Putamen (tissue), 1 donor: ENCODE measurements at regions not wholly inside any gene's neighbourhood (a gene's known extent, or its start where the extent isn't known, plus 50 kb on each side); places are given as distances from the start of the nearest gene placed in this dataset.
A peak's percentile ranks its signal among the peaks of the same experiment; 100 is the strongest.

Experiments used
- DNase-seq: peaks from one replicate; pipeline ENCODE4 v3.0.0-alpha.2; 2016; ENCODE audit warnings: low spot score

DNA sequence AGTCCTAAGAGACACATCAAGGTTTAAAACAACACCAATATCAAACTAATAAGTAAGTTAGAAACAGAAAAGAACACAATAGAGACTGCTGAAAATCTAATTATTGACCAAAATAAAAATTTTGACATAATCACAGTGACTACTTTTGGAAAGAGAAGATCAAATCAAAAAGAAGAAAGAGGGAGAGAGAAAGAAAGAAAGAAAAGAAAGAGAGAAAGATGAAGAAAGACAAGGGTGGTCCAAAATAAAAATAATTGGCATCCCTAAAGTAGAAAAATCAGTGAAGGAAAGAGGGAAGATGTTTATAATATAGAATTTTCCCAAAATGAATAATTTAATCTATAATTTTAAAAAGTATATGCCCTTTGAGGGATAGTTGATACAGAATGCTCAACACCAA lies 118.8 kb upstream of the VIPR2 start:
- no peak for DNase-seq

DNA sequence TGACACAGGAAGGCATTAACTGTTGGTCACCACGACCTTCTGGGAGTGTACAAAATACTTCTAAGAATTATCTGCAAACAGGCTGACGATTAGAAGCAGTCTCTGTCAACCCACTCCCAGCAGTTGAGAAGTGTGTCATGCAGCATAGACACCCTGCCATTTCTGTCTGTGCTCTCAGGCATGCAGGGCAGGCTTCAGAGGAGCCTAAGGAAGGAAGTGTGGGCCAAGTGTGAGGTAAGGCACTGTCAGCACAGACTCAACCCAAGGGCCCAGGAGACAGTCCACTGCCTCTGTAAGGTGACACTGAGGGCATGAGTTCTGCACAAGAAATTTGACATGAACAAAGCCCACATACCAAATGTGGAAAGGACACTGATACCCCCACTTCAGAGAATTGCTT lies 109.0 kb upstream of the VIPR2 start:
- DNase-seq = no peak

DNA sequence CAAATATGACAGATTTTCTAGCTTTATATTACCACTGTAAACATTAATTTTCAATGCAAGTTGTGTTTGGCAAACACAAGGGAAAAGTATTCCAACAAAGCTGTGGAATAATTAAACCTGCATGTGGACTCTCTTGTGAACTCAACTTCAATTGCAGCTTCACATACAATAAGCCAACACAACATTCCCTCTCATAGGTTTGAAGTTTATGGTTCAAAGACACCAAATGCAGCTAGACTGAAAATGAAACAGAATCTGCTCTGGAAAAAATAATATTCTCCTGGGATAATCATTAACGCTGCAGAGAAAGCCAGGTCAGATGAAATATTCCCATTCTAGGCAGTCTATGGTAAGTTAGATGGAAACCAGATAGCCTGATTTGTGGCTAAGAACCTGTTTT lies 105.8 kb upstream of the VIPR2 start:
- no peak for DNase-seq

DNA sequence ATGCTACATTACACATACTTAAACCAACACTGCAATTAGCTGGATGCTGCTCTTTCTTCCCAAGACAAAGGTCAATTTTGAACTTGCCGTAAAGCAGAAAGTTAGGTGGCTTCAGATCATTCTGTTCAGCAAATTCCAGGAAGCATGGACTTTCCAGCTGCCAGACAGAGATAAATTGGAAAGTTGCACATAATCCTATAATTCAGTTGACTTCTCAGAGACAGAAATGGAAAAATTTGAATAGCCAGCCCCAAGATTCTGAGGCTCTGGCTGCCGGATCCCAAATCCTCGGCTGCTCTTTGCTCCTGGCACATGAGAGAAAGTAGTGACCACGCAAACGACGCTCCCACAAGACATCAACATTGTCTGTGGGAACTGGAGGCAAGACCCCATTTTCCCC lies 105.0 kb upstream of the VIPR2 start:
- DNase-seq = no peak

DNA sequence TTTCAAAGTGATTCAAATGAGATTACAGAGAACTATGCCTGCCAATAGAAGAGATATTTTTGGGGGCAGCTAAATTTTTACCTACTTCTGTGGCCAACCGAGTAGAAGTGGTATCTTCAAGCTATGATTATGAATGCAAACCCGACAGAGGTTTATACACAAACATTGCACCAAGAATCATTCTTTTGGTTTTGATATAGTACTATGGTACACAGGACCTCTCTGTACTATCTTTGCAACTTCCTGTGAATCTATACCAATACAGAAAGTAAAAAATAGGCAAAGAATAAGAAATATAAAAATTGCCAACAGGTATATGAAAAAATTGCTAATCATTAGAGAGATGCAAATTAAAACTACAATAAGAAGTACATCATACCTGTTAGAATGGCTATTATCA lies 103.2 kb upstream of the VIPR2 start:
- DNase-seq = no peak

DNA sequence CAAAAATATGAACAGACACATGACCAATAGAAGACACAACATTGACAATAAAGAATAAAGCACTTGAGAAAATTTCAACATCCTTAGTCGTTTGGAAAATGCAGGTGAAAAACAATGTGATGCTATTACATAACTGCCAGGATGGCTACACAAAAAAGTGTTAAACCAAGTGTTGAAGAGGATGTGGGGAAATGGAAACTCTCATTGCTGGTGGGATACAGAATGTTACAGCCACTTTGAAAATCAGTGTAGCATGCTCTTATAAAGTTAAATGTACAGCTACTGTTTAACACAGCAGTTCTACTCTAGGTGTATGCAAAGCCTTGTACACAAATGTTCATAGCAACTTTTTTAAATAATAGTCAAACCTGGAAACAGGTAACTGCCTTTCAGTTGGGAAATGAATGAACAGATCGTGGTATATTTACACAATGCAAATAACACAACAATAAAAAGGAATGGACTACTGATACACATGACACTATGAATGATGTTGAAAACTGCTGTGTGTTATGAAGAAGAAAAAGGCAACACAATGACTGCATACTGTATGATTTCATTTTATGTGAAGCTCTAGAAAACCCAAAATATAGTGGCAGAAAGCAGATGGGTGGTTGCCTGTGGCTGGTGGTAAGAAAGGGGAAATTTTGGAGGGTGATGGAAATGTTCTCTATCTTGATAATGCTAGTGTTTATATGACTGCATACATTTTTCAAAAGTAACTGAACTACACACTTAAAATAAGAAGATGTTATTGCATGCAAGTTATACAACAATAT lies 102.2 kb upstream of the VIPR2 start:
- DNase-seq = no peak

DNA sequence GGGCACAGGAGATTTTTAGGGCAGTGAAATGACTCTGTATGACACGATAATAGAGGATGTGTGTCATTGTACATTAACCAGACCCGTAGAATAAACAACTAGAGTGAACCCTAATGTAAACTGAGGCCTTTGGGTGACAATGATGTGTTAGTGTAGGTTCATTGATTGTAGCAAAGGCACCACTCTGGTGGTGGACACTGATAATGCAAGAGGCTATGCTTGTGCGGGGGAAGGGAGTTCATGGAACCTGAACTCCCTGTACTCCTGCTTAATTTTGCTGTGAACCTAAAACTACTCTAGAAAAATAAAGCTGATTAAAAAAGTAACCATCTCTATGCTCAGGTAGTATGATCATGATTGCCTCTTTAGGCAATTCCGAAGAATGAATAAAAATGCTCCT lies 96.3 kb upstream of the VIPR2 start:
- no peak for DNase-seq

DNA sequence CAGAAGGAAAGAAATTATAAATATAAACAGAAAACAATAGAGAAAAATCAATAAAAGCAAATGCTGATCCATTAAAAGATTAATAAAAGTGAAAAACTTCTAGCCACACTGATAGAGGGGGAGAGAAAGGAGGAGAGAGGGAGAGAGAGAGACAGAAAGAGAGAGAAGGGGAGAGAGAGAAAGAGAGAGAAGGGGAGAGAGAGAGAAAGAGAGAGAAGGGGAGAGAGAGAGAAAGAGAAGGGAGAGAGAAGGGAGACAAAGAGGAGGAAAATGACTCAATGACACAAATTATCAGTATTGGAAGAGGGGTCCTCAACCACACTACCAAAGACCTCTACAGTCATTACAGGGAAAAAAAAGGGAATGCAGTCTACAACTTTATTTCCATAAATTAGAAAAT lies 94.4 kb upstream of the VIPR2 start:
- no peak for DNase-seq

DNA sequence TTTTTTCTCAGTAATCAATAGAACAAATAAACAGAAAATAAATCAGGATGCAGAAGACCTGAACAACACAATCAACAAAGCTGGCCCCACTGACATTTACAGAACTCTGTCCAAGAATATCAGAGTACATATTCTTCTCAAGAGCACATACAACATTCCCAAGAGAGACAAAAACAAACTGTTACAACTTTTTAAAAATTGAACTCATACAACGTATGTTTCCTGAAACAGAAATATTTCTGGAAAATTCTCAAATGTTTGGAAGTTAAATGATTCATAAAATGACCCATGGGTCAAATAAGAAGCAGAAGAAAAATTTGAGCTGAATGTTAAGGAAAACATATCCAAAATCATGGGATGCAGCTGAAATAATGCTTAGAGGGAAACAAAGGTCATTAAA lies 93.9 kb upstream of the VIPR2 start:
- DNase-seq = no peak

DNA sequence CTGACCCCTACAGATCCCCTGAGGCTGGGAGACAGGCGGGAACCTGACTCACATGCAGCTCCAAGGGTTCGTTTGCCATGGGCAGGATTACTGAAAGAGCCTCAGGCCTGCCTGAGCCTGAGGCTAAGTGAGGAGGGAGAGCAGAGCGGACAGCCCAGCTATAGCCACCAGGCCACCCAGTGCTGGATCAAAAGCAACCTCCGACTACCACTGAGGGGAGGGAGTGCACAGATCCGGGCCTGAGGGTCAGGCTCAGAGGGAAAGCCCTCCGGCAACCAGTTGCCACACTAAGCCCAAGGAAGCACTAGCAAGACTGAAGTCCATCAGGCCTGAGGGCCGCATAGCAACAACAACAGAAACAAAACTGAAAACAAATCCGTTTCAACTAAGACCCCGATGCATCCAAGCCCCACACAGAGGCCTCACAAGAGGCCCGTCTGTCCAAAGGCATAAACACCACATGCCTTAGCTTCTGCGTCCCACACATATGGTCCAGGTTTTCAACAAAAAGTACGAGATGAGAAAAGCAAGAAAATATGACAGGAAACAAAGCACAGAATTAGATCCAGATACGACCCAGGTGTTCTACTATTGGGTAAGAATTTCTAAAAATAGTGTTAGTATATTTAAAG lies 92.5 kb upstream of the VIPR2 start:
- DNase-seq = no peak

DNA sequence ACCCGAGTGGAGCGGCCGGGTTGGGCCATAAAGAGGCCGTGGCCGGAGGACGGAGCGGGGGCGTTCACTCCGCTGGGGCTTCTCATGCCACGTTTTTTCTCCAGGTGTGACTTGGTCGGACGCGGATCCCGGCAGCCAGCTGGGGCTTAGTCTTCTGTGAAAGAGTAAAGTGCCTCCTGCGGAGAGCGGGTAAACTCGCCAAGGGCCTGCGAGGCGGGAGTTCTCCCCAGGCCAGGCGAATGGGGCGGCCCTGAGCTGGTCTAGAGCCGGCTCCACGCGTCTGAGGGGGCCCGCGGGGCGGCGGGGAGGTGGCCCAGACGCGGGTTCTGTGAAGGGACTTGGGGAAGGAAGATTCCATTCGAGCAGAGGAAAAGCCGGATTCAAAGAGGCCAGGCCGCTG lies 86.3 kb upstream of the VIPR2 start:
- no peak for DNase-seq

DNA sequence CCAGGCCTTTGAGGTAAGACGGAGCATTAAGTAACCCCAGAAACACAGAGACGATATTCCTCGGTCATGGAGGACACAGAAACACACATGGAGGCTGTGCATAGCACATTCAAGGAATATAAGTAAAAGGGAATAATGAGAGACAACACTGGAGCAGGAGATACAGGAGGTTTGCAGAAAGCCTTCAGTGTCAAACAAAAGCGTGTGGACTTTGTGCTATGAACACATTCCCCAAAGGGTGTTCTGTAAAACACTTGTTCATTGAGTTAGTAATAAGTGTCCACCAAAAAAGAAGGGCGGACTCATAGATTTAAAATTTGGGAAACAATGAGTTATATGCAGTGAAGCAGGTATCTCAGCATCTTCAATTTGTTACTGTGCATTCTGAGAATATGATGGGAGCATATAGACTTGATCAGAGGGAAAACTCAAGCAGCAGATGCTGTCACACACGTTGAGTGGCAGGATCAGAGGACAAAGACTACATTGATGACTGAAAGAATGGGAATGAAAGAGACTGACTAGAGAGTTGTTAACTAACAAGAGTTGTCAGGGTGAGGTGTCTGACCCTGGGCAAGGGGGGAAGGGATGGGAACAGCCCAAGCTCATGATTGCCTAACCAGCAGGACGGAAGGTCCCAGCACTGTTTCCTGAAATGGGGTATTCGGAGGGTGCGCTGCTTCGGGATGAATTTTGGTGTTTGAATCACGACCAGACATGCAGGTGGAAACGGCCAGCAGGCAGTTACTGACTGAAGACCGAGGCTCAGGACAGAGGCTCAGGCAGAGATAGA lies 85.2 kb upstream of the VIPR2 start:
- no peak for DNase-seq

DNA sequence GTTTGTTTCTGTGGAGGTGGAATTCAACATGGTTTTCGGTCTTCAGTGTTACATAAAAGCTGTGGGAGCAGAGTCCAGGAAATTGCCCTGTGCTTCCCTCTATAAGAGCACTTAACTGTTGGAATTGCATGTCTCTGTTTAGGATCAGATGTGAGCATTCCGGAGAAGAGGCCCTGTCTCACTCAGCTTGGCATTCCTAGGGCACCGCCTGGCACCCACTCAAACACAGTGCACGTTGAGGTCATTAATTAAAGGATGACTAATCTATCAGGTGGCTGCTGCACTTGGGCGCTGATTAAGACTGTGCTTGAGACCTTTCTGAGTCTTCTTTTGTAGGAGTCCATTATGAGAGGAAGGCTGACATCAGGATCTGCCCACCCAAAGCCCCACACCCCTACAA lies 82.8 kb upstream of the VIPR2 start:
- peak; percentile 27 for DNase-seq

DNA sequence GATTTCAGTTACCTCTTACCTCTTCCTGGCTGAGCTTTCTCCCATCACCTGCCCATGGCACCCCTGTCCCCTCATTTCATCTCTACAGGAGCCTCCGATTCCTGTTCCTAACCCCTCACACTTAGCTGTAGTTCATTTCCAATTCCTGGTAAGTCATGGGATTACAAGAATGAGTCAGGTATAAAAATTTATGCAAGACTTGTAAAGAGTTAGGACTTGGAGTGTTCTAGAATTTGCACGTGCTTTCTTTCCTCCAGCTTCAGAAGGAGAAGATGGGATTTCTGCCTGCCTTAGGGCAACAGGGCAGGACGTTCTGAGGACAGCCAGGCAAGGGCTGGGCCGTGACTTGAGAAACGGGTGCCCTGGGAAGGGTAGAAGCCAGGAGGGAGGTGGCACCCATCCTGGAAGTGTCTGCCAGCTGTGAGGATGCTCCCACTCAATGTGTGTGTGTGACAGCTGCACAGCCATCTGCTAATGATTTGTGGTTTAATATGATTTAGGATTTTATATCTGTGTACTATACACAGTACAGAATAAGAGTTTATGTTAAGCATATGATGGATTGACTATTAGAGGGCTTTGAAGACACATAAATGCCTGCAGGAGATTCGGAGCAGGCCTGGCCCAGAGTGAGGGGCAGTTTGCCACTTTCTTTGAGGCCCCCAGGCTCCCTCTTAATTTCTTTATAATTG lies 81.5 kb upstream of the VIPR2 start:
- DNase-seq = no peak

DNA sequence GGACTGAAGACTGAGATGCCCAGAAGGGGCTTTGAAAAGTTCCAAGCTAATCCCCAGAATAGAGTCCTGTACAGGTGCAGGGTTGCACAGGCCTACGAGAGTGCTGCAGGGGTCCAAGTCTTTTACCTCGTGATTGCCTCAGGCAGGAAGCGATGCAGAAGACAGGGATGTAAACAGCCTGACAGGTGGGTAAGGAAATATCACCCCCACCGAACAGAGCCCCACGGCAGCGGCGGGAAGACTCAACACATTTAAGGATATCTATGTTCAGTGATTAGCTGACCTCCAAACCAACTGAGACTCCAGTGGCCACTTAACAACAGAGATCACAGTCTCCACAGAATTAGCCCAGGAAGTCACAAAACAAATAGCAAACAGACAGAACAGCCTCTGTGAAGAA lies 73.9 kb upstream of the VIPR2 start:
- no peak for DNase-seq

DNA sequence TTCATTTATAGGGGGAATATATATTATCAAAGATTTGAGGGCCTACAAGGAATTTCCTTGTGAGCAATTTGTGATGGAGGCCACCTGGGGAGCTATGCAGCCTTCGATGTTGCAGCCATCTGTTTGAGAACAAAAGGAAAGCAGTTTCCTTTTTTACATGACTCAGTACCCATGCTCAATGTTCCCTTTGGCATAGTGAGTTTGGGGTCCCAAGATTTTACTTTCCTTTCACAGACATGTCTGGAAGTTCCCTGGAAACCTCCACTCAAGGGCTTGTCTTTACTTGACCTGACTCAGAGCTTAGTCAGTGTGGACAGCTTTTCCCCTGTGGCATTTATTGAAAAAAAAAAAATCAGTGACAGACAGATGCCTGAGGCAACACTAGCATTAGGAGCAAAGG lies 73.5 kb upstream of the VIPR2 start:
- DNase-seq = no peak

DNA sequence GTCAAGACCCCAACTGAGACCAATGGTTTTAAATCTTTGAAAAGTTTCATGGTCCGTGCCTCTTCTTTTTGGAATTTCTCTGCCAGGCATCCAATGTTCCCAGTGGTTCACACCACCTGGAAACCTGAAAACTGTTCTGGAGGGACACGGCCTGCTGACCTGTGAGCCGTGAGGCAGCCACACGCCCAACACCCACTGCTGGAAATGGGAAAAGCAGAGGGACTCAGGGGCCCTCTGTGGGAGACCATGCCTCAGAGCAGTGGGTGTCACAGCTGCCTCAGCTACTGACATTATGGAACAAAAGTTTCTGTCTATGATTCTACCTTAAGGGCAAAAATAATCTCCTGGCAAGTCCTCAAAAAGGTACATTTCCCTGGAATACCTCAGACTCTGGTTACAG lies 70.4 kb upstream of the VIPR2 start:
- no peak for DNase-seq

DNA sequence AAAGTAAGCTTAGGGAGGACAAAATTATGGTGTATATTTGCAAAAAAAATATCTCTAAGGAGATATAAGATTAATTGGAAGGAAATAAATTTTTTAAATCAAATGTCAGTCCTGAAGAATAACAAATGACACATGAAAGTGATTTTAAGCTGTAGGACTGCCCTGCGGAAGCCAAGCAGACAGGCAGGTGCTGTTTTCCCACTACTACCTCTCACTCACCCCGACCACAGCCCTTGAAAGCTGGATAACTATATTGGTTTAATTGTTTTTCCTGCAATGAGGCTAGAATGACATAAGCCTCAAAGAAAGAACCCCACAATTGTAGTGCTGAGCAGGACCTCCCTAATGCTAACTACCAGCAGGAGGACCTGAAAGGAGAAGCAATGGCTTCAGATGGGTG lies 68.6 kb upstream of the VIPR2 start:
- no peak for DNase-seq

DNA sequence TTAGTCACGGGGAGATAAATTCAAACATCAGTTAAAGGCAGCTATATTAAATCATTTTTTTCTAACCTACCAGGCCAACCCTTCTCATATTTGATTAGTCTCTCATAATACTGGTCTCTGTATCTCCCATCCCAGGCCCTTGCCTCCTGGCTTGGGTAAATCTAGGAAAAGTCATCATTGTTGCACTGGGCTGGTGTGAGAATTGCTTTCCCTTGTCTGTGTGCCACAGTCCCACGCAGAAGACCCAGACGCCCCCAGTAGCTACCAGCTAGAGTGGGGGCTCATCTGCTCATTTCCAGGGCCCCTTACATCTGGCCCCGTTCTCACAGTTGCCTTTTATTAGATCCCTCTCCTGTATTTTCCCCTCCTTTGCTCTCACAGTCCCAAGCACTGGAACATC lies 67.6 kb upstream of the VIPR2 start:
- DNase-seq = no peak

DNA sequence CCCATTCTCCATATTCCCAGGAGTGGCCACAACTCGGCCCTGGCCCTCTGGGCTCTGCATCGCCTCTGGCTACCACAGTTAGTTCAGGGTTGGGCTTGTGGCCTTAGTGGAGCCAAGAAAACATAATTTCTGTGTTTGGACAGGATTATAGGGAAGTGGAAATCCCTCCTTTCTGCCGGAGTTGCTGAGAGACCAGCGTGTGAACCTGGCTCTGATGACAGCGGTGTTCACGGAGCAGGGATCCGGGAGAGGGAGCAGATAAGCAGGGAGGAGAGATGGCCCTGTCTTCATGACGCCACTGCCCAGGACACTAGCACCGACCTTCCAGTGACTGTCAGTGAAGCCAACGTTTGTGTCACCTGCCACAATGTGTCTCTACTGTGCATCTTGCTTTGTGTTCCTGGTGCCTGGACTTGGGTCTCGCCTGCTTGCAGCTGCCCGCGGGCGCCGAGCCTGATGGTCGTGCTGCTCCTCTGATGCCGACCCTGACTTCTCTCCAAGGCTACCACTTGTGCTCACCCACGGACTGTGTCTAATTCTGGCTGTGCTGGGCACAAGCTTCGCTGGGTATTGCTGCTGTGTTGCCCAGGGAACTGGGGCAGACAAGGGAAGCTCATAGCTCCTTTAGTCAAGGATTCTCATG lies 67.0 kb upstream of the VIPR2 start:
- peak; percentile 4 for DNase-seq

DNA sequence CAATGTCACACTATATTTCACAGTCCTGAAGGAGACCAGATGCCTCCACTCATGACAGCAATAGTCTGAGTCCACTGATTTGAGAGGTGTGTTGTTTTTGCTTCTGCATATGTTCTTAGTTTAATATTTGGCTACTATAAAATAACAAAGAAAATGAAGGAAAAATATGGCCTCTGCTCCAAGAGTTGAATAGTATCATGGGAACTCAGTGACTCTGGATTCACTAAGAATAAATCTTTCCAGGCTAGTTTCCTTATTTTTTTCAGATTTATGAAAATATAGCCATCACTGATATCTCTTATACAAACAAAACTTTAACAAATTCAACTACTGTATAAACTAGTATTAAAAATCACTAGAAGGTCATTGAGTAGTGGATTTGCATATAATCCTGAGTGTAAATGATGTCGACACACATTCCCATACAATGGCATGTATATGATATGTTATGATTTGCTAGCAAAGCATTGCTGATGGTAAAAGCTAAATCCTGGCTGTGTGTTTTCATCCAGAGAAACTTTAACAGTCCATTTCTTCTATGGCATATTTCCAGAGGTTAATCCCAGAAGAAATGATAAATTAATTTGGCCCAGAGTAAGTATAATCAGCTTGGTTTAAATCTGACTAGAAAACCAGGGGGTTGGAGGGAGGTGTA lies 66.0 kb upstream of the VIPR2 start:
- no peak for DNase-seq

DNA sequence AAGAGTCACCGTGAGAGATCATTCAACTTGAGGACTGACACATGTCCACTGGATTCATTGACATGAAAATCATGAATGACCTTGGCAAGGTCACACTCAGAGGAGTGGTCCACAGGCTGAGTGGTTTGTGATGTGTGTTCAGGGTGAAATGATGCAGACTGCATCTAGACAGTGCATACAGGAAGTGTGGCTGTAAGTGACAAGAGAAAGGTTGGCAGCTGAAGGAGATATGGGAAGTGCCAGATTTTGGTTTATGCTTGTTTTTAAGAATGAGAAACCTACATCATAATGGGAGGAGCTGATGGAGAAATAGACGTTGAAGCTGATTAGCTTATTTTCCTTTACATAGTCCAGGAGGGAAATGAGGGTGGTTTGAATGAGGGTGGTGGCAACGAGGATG lies 64.8 kb upstream of the VIPR2 start:
- DNase-seq = no peak
